ENCODE measurements at regions not wholly inside any gene's neighbourhood (a gene's known extent, or its start where the extent isn't known, plus 50 kb on each side); places are given as distances from the start of the nearest gene placed in this dataset.
"Not testable (repeated sequence)": the region's sequence is repeated elsewhere in the genome, so short reads cannot be mapped to it uniquely, and the experiment has no call there.

DNA sequence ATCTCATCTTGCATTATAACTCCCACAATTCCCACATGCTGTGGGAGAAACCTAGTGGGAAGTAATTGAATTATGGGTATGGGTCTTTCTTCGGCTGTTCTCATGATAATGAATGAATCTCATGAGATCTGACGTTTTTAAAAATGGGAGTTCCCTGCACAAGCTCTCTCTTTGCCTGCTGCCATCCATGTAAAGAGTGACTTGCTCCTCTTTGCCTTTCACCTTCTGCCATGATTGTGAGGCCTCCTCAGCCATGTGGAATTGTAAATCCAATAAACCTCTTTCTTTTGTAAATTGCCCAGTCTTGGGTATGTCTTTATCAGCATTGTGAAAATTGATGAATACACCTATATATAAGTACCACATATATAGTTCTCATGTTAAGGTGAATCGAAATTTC lies 961.7 kb upstream of the COX7C start:
- Histone ChIP-seq H3K4me1 (no peaks in the 10 kb centered on the region), H3K36me3 (no peaks in the 10 kb centered on the region), H3K4me3 (no peak overlapping the region), H3K27ac (no peak overlapping the region), H3K27me3 (no peaks in the 10 kb centered on the region), H3K9me3 (peaks cover 0 to 18% (median 0%) of the 10 kb centered on the region in 3 donors)
- TF ChIP-seq EP300 (IDR thresholded peaks at IDR 0.05) (no peak), POLR2AphosphoS5 (IDR thresholded peaks at IDR 0.05) (no peak), POLR2A (IDR thresholded peaks at IDR 0.05) (no peak)
- TF ChIP-seq, protein P1, sequence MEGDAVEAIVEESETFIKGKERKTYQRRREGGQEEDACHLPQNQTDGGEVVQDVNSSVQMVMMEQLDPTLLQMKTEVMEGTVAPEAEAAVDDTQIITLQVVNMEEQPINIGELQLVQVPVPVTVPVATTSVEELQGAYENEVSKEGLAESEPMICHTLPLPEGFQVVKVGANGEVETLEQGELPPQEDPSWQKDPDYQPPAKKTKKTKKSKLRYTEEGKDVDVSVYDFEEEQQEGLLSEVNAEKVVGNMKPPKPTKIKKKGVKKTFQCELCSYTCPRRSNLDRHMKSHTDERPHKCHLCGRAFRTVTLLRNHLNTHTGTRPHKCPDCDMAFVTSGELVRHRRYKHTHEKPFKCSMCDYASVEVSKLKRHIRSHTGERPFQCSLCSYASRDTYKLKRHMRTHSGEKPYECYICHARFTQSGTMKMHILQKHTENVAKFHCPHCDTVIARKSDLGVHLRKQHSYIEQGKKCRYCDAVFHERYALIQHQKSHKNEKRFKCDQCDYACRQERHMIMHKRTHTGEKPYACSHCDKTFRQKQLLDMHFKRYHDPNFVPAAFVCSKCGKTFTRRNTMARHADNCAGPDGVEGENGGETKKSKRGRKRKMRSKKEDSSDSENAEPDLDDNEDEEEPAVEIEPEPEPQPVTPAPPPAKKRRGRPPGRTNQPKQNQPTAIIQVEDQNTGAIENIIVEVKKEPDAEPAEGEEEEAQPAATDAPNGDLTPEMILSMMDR (IDR thresholded peaks at IDR 0.05), result no peak
- 78 to 82% methylated on average over 2 to 3 of the region's 3 CpGs for WGBS, 2 donors (ENCODE audit: low coverage in 1 of 2)
- ATAC-seq, result no peak

DNA sequence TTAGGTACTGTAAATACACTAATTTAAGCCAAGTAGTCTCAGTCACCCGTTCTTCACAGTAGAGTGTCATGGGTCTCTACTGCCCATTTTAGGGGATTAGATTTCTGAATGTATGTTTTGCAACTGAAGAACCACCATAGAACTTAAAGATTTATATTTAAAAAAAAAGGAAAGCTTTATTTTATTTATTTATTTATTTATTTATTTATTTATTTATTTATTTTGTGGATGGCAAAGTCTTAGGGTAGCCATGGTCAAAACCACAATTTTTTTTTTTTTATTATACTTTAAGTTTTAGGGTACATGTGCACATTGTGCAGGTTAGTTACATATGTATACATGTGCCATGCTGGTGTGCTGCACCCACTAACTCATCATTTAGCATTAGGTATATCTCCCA lies 960.4 kb upstream of the COX7C start:
- H3K36me3 ChIP-seq, ATAC-seq, H3K27me3 ChIP-seq, H3K27ac ChIP-seq, H3K4me1 ChIP-seq, H3K4me3 ChIP-seq: not testable (repeated sequence)
- H3K9me3 ChIP-seq, result peaks cover 0 to 18% (median 0%) of the 10 kb centered on the region in 3 donors
- 85 to 94% methylated on average over 1 of the region's 1 CpG for WGBS, 2 donors (ENCODE audit: low coverage in 1 of 2)

DNA sequence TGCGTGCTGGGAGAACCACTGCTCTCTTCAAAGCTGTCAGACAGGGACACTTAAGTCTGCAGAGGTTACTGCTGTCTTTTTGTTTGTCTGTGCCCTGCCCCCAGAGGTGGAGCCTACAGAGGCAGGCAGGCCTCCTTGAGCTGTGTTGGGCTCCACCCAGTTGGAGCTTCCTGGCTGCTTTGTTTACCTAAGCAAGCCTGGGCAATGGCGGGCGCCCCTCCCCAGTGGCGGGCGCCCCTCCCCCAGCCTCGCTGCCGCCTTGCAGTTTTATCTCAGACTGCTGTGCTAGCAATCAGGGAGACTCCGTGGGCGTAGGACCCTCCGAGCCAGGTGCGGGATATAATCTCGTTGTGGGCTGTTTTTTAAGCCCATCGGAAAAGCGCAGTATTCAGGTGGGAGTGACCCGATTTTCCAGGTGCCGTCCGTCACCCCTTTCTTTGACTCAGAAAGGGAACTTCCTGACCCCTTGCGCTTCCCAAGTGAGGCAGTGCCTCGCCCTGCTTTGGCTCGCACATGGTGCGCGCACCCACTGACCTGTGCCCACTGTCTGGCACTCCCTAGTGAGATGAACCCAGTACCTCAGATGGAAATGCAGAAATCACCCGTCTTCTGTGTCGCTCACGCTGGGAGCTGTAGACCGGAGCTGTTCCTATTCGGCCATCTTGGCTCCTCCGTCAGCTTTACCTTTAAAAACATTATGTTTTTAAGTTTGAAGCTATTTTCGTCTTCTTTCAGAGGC lies 954.6 kb upstream of the COX7C start:
- not testable (repeated sequence) for ATAC-seq, H3K9me3 ChIP-seq, H3K4me3 ChIP-seq, H3K4me1 ChIP-seq, H3K27ac ChIP-seq, H3K27me3 ChIP-seq, H3K36me3 ChIP-seq
- 96% methylated on average over 18 of the region's 29 CpGs; no CpG with 5 or more reads in 1 of the 2 donors for WGBS, 2 donors (ENCODE audit: low coverage in 1 of 2)

DNA sequence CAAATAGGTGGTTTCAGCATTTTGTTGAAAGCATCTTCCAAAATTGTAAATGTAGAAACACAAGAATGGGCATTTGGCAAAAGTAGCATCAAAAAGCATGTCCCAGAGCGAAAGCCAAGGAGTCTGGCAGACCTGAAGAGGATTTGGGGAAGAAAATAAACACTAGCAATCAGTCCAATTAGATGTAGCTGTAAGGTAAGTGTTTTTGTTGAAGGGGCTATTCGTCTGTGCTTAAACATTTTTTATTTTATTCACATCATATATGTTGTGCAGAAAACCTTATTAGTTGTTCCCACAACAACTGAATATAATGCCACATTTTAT lies 954.1 kb upstream of the COX7C start:
- no peak for ATAC-seq
- H3K4me1 ChIP-seq, result no peaks in the 10 kb centered on the region
- no peak overlapping the region for H3K27ac ChIP-seq
- H3K36me3 ChIP-seq, result no peaks in the 10 kb centered on the region
- WGBS, 2 donors (ENCODE audit: low coverage in 1 of 2), result 80 to 90% methylated on average over 1 to 2 of the region's 2 CpGs
- H3K4me3 ChIP-seq, result no peak overlapping the region
- H3K9me3 ChIP-seq, result no peaks in the 10 kb centered on the region
- TF ChIP-seq EP300 (IDR thresholded peaks at IDR 0.05) (no peak), POLR2A (IDR thresholded peaks at IDR 0.05) (no peak), POLR2AphosphoS5 (IDR thresholded peaks at IDR 0.05) (no peak)
- TF ChIP-seq, protein P1 (IDR thresholded peaks at IDR 0.05), result no peak
- H3K27me3 ChIP-seq, result no peaks in the 10 kb centered on the region

DNA sequence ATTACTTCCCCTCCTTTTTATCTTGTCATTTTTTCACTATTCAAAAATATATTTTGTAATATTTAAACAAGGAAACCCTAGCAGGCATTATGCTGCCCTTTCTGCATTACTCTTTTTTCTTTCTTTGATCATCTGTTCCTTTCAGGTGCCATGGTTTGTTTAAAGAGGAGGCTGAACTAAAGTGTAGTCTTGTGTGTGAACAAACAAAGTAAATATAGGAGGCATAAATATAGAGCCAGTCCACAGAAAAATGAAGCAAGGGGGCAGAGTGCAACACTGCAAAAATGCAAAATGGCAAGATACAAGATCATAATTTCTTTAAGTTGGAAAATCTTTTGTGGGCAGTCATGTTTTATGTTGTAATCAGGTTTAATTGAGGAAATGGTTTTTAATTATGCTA lies 947.3 kb upstream of the COX7C start:
- Histone ChIP-seq H3K36me3 (no peaks in the 10 kb centered on the region), H3K4me1 (no peaks in the 10 kb centered on the region), H3K27ac (no peak overlapping the region), H3K4me3 (no peak overlapping the region), H3K27me3 (no peaks in the 10 kb centered on the region), H3K9me3 (no peaks in the 10 kb centered on the region)
- no peak for ATAC-seq
- TF ChIP-seq, protein P1 (IDR thresholded peaks at IDR 0.05), result no peak
- TF ChIP-seq EP300 (IDR thresholded peaks at IDR 0.05), result no peak
- TF ChIP-seq POLR2AphosphoS5 (IDR thresholded peaks at IDR 0.05), result no peak
- no peak for TF ChIP-seq POLR2A (IDR thresholded peaks at IDR 0.05)

DNA sequence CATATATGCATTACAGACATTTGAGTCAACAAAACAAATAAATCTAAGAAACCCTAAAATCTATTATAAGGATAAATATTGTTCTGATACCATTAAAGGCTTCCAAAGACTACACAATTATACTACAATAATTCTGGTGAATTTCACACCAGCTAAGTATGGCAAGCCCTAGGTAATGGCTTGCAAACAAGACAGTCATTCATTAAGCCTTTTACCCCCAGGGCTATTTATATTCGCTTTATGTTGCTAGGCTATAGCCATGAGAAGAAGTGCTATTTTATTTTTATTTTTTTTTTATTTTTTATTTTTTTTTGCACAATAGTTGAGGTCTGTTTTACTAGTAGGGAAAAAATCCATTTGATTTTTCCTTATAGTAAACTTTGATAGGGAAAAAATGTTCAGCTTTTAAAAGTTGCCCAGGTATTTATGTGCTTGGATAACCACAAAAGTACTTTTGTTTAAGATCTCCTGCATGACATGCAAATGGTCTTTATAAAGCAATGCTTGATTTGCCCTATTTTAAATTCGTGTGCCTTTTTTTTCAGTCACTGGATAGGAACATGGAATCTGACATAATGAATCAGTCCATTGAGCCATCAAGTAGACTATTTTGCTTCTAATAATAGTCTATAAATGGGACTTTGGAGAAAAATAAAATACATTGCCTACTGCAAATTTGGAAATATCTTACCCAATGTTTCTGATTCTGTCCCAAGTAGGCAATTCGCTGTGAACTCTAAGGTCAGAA lies 946.3 kb upstream of the COX7C start:
- TF ChIP-seq POLR2A (IDR thresholded peaks at IDR 0.05), result no peak
- TF ChIP-seq POLR2AphosphoS5 (IDR thresholded peaks at IDR 0.05), result no peak
- TF ChIP-seq EP300 (IDR thresholded peaks at IDR 0.05), result no peak
- TF ChIP-seq, protein P1 (IDR thresholded peaks at IDR 0.05), result no peak
- Histone ChIP-seq H3K27me3 (no peaks in the 10 kb centered on the region), H3K9me3 (no peaks in the 10 kb centered on the region), H3K36me3 (no peaks in the 10 kb centered on the region), H3K27ac (no peak overlapping the region), H3K4me3 (no peak overlapping the region), H3K4me1 (no peaks in the 10 kb centered on the region)
- WGBS, 2 donors (ENCODE audit: low coverage in 1 of 2), result 73 to 74% methylated on average over 3 of the region's 3 CpGs
- no peak for ATAC-seq

Data from gastroesophageal sphincter (tissue), 4 donors.